HCT116 (cell line): ENCODE measurements at regions not wholly inside any gene's neighbourhood (a gene's known extent, or its start where the extent isn't known, plus 50 kb on each side); places are given as distances from the start of the nearest gene placed in this dataset.

ENCODE experiments used
- CBX3 ChIP-seq: IDR thresholded peaks from 2 replicates; pipeline ENCODE4 v1.6.1; 2012; ENCODE audit warnings: low read depth
- CEBPB ChIP-seq: IDR thresholded peaks from 2 replicates; pipeline ENCODE4 v1.6.1; 2012; ENCODE audit warnings: low read depth
- CTCF ChIP-seq, 3 experiments: fragments of 200-600 bp in 1 of 3; sonication (generic) in 1 of 3; IDR thresholded peaks in 2 of 3; conservative IDR thresholded peaks in 1 of 3; 2 replicates each; pipeline ENCODE4 v1.5.1; 2012 to 2017; ENCODE audit warnings: low read depth in 2 of 3, low read length in 2 of 3, antibody characterized with exemption in 1 of 3, borderline replicate concordance in 1 of 3, control low read depth in 1 of 3, mild to moderate bottlenecking in 1 of 3, mixed read lengths in 1 of 3, mixed run types in 1 of 3, moderate library complexity in 1 of 3; ENCODE audit not compliant: insufficient read depth in 1 of 3
- EGR1 ChIP-seq: IDR thresholded peaks from 2 replicates; pipeline ENCODE4 v1.6.1; 2012; ENCODE audit warnings: low read depth
- EZH2 ChIP-seq: fragments of 200-600 bp; sonication (generic); IDR thresholded peaks from 2 replicates; pipeline ENCODE4 v1.6.1; 2017; ENCODE audit warnings: antibody characterized with exemption, mixed run types
- FOSL1 ChIP-seq: IDR thresholded peaks from 2 replicates; pipeline ENCODE4 v1.6.1; 2012; ENCODE audit warnings: low read depth
- POLR2A ChIP-seq: IDR thresholded peaks from 2 replicates; pipeline ENCODE4 v1.7.0; 2011; ENCODE audit warnings: borderline replicate concordance; ENCODE audit not compliant: insufficient read depth, insufficient read length; ENCODE audit errors: extremely low read depth
- REST ChIP-seq: IDR thresholded peaks from 2 replicates; pipeline ENCODE4 v1.6.1; 2012; ENCODE audit warnings: low read depth
- SIN3A ChIP-seq: IDR thresholded peaks from 2 replicates; pipeline ENCODE4 v1.6.1; 2012; ENCODE audit warnings: low read depth

DNA sequence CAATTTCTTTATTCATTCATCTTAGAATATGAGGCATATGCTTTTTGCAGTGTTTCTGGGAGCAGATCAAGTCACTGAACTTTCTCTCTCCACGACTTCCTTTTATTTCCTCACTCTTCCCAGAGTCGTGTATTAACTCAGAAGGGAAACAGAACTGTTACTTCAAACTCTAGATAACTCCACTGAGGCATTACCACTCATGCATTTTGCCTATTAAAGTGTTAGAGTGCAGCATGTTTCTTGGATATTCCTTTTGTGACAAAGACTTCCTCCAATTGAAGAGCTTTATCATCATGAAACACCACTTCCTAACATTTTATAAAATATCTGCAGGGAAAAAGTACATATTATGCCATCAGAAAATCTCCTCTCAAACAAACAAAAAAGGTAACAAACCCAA, 797.4 kb upstream of the COBL start:
- no peak for TF ChIP-seq EZH2
- TF ChIP-seq CBX3, result no peak
- TF ChIP-seq CTCF (IDR thresholded peaks at IDR 0.05 in 2 of 3, conservative IDR thresholded peaks at IDR 0.05 in 1 of 3; ENCODE audit: borderline replicate concordance in 1 of 3, insufficient read depth in 1 of 3, low read depth in 2 of 3, low read length in 2 of 3), result no peak
- TF ChIP-seq POLR2A, result no peak
- TF ChIP-seq SIN3A, result no peak
- TF ChIP-seq REST, result no peak
- TF ChIP-seq FOSL1, result no peak
- no peak for TF ChIP-seq CEBPB
- no peak for TF ChIP-seq EGR1
